Prostate gland (tissue), 2 donors: ENCODE measurements at regions not wholly inside any gene's neighbourhood (a gene's known extent, or its start where the extent isn't known, plus 50 kb on each side); places are given as distances from the start of the nearest gene placed in this dataset.

Experiments
- CTCF ChIP-seq, 4 experiments: fragments of 200-600 bp in 2 of 4; fragments of 450-650 bp in 2 of 4; sonication (generic) in 2 of 4; IDR thresholded peaks; 1 replicate in 3 of 4; 2 replicates in 1 of 4; pipeline ENCODE4 v1.5.1; 2016 to 2019; ENCODE audit warnings: antibody characterized with exemption in 4 of 4, mild to moderate bottlenecking in 2 of 4, moderate library complexity in 2 of 4
- POLR2A ChIP-seq: fragments of 450-650 bp; IDR thresholded peaks from one replicate; pipeline ENCODE4 v1.6.1; 2016; ENCODE audit warnings: antibody characterized with exemption, mild to moderate bottlenecking
- POLR2AphosphoS5 ChIP-seq: sonication (generic); formaldehyde crosslinking; IDR thresholded peaks from one replicate; pipeline ENCODE4 v1.6.1; 2017; ENCODE audit warnings: antibody characterized with exemption

GRCh38 chr17:36750316-36750885, 149.0 kb downstream of the MRM1 start:
- TF ChIP-seq CTCF (IDR thresholded peaks at IDR 0.05), result no peak
- no peak for TF ChIP-seq POLR2AphosphoS5
- no peak for TF ChIP-seq POLR2A
